ENCODE measurements at regions not wholly inside any gene's neighbourhood (a gene's known extent, or its start where the extent isn't known, plus 50 kb on each side); places are given as distances from the start of the nearest gene placed in this dataset.
A peak's percentile ranks its signal among the peaks of the same experiment; 100 is the strongest.

GRCh38 chr14:53491884-53492277 is 338.8 kb upstream of the DDHD1 start:
- Histone ChIP-seq H3K36me3 (ENCODE audit: control insufficient read depth, insufficient read depth, low read length) (no peaks in the 10 kb centered on the region), H3K4me3 (ENCODE audit: low read length) (no peak overlapping the region), H3K27me3 (ENCODE audit: control insufficient read depth, insufficient read depth, low read length) (no peaks in the 10 kb centered on the region), H3K9me3 (ENCODE audit: control insufficient read depth, low read depth, low read length) (no peaks in the 10 kb centered on the region), H3K27ac (ENCODE audit: low read length) (no peak overlapping the region), H3K4me1 (ENCODE audit: control insufficient read depth, insufficient read depth, low read length) (no peaks in the 10 kb centered on the region)
- no peak for DNase-seq
- WGBS (ENCODE audit: insufficient coverage, low lambda C conversion rate), result 83% methylated on average over 2 of the region's 5 CpGs

- DNase-seq, result no peak
- Histone ChIP-seq H3K27ac (ENCODE audit: low read length) (no peak overlapping the region), H3K9me3 (ENCODE audit: control insufficient read depth, low read depth, low read length) (no peaks in the 10 kb centered on the region), H3K4me1 (ENCODE audit: control insufficient read depth, insufficient read depth, low read length) (no peaks in the 10 kb centered on the region), H3K4me3 (ENCODE audit: low read length) (no peak overlapping the region), H3K27me3 (ENCODE audit: control insufficient read depth, insufficient read depth, low read length) (no peaks in the 10 kb centered on the region), H3K36me3 (ENCODE audit: control insufficient read depth, insufficient read depth, low read length) (no peaks in the 10 kb centered on the region)
- 100% methylated on average over 1 of the region's 3 CpGs for WGBS (ENCODE audit: insufficient coverage, low lambda C conversion rate)
These were observed 338.2 kb upstream of the DDHD1 start for GRCh38 chr14:53491256-53491883.

- no peaks in the 10 kb centered on the region for H3K4me1 ChIP-seq (ENCODE audit: control insufficient read depth, insufficient read depth, low read length)
- no peaks in the 10 kb centered on the region for H3K36me3 ChIP-seq (ENCODE audit: control insufficient read depth, insufficient read depth, low read length)
- no peak overlapping the region for H3K27ac ChIP-seq (ENCODE audit: low read length)
- DNase-seq, result no peak
- H3K4me3 ChIP-seq (ENCODE audit: low read length), result no peak overlapping the region
- peaks cover 8% of the 10 kb centered on the region for H3K9me3 ChIP-seq (ENCODE audit: control insufficient read depth, low read depth, low read length)
- 60% methylated on average over 1 of the region's 1 CpG for WGBS (ENCODE audit: insufficient coverage, low lambda C conversion rate)
- no peaks in the 10 kb centered on the region for H3K27me3 ChIP-seq (ENCODE audit: control insufficient read depth, insufficient read depth, low read length)
These were observed 325.1 kb upstream of the DDHD1 start for GRCh38 chr14:53478174-53478573.

GRCh38 chr14:53473480-53473879 is 320.4 kb upstream of the DDHD1 start:
- no peak overlapping the region for H3K27ac ChIP-seq (ENCODE audit: low read length)
- H3K4me3 ChIP-seq (ENCODE audit: low read length), result no peak overlapping the region
- no peaks in the 10 kb centered on the region for H3K36me3 ChIP-seq (ENCODE audit: control insufficient read depth, insufficient read depth, low read length)
- no peak for DNase-seq
- no peaks in the 10 kb centered on the region for H3K4me1 ChIP-seq (ENCODE audit: control insufficient read depth, insufficient read depth, low read length)
- WGBS (ENCODE audit: insufficient coverage, low lambda C conversion rate), result 83% methylated on average over 1 of the region's 1 CpG
- no peaks in the 10 kb centered on the region for H3K27me3 ChIP-seq (ENCODE audit: control insufficient read depth, insufficient read depth, low read length)
- no peaks in the 10 kb centered on the region for H3K9me3 ChIP-seq (ENCODE audit: control insufficient read depth, low read depth, low read length)

- no peaks in the 10 kb centered on the region for H3K36me3 ChIP-seq (ENCODE audit: control insufficient read depth, insufficient read depth, low read length)
- no peaks in the 10 kb centered on the region for H3K4me1 ChIP-seq (ENCODE audit: control insufficient read depth, insufficient read depth, low read length)
- H3K27me3 ChIP-seq (ENCODE audit: control insufficient read depth, insufficient read depth, low read length), result no peaks in the 10 kb centered on the region
- no peak for DNase-seq
- H3K9me3 ChIP-seq (ENCODE audit: control insufficient read depth, low read depth, low read length), result no peaks in the 10 kb centered on the region
- no peak overlapping the region for H3K4me3 ChIP-seq (ENCODE audit: low read length)
- no peak overlapping the region for H3K27ac ChIP-seq (ENCODE audit: low read length)
These were observed 319.2 kb upstream of the DDHD1 start for GRCh38 chr14:53472306-53472705.

GRCh38 chr14:53470351-53471043 is 317.4 kb upstream of the DDHD1 start:
- no peaks in the 10 kb centered on the region for H3K27me3 ChIP-seq (ENCODE audit: control insufficient read depth, insufficient read depth, low read length)
- DNase-seq, result no peak
- H3K9me3 ChIP-seq (ENCODE audit: control insufficient read depth, low read depth, low read length), result no peaks in the 10 kb centered on the region
- no CpG with 5 or more reads among the region's 2 CpGs for WGBS (ENCODE audit: insufficient coverage, low lambda C conversion rate)
- no peaks in the 10 kb centered on the region for H3K4me1 ChIP-seq (ENCODE audit: control insufficient read depth, insufficient read depth, low read length)
- H3K36me3 ChIP-seq (ENCODE audit: control insufficient read depth, insufficient read depth, low read length), result no peaks in the 10 kb centered on the region
- H3K4me3 ChIP-seq (ENCODE audit: low read length), result no peak overlapping the region
- H3K27ac ChIP-seq (ENCODE audit: low read length), result no peak overlapping the region

- H3K4me1 ChIP-seq (ENCODE audit: control insufficient read depth, insufficient read depth, low read length), result no peaks in the 10 kb centered on the region
- H3K4me3 ChIP-seq (ENCODE audit: low read length), result no peak overlapping the region
- H3K9me3 ChIP-seq (ENCODE audit: control insufficient read depth, low read depth, low read length), result no peaks in the 10 kb centered on the region
- no peak overlapping the region for H3K27ac ChIP-seq (ENCODE audit: low read length)
- no peaks in the 10 kb centered on the region for H3K27me3 ChIP-seq (ENCODE audit: control insufficient read depth, insufficient read depth, low read length)
- DNase-seq, result no peak
- no CpG with 5 or more reads among the region's 3 CpGs for WGBS (ENCODE audit: insufficient coverage, low lambda C conversion rate)
- H3K36me3 ChIP-seq (ENCODE audit: control insufficient read depth, insufficient read depth, low read length), result no peaks in the 10 kb centered on the region
These were observed 315.8 kb upstream of the DDHD1 start for GRCh38 chr14:53468876-53469275.

GRCh38 chr14:53464376-53464775 is 311.3 kb upstream of the DDHD1 start:
- 20% methylated on average over 2 of the region's 2 CpGs for WGBS (ENCODE audit: insufficient coverage, low lambda C conversion rate)
- Histone ChIP-seq H3K9me3 (ENCODE audit: control insufficient read depth, low read depth, low read length) (no peaks in the 10 kb centered on the region), H3K27me3 (ENCODE audit: control insufficient read depth, insufficient read depth, low read length) (no peaks in the 10 kb centered on the region), H3K27ac (ENCODE audit: low read length) (no peak overlapping the region), H3K4me3 (ENCODE audit: low read length) (no peak overlapping the region), H3K4me1 (ENCODE audit: control insufficient read depth, insufficient read depth, low read length) (no peaks in the 10 kb centered on the region), H3K36me3 (ENCODE audit: control insufficient read depth, insufficient read depth, low read length) (no peaks in the 10 kb centered on the region)
- no peak for DNase-seq

GRCh38 chr14:53462931-53463778 is 310.0 kb upstream of the DDHD1 start:
- WGBS (ENCODE audit: insufficient coverage, low lambda C conversion rate), result 22% methylated on average over 1 of the region's 9 CpGs
- H3K4me3 ChIP-seq (ENCODE audit: low read length), result no peak overlapping the region
- no peaks in the 10 kb centered on the region for H3K4me1 ChIP-seq (ENCODE audit: control insufficient read depth, insufficient read depth, low read length)
- DNase-seq, result peak in 1 of 2 donors; percentile 26
- no peaks in the 10 kb centered on the region for H3K36me3 ChIP-seq (ENCODE audit: control insufficient read depth, insufficient read depth, low read length)
- H3K9me3 ChIP-seq (ENCODE audit: control insufficient read depth, low read depth, low read length), result no peaks in the 10 kb centered on the region
- H3K27ac ChIP-seq (ENCODE audit: low read length), result no peak overlapping the region
- no peaks in the 10 kb centered on the region for H3K27me3 ChIP-seq (ENCODE audit: control insufficient read depth, insufficient read depth, low read length)

GRCh38 chr14:53461858-53462257 is 308.7 kb upstream of the DDHD1 start:
- no CpG with 5 or more reads among the region's 6 CpGs for WGBS (ENCODE audit: insufficient coverage, low lambda C conversion rate)
- H3K9me3 ChIP-seq (ENCODE audit: control insufficient read depth, low read depth, low read length), result no peaks in the 10 kb centered on the region
- no peaks in the 10 kb centered on the region for H3K27me3 ChIP-seq (ENCODE audit: control insufficient read depth, insufficient read depth, low read length)
- no peak for DNase-seq
- no peak overlapping the region for H3K4me3 ChIP-seq (ENCODE audit: low read length)
- H3K36me3 ChIP-seq (ENCODE audit: control insufficient read depth, insufficient read depth, low read length), result no peaks in the 10 kb centered on the region
- H3K27ac ChIP-seq (ENCODE audit: low read length), result no peak overlapping the region
- no peaks in the 10 kb centered on the region for H3K4me1 ChIP-seq (ENCODE audit: control insufficient read depth, insufficient read depth, low read length)
